H1 (cell line): ENCODE measurements at regions not wholly inside any gene's neighbourhood (a gene's known extent, or its start where the extent isn't known, plus 50 kb on each side); places are given as distances from the start of the nearest gene placed in this dataset.

ENCODE experiments used
- BCL11A ChIP-seq, 2 experiments: IDR thresholded peaks; one replicate each; pipeline ENCODE4 v1.6.1; 2011; ENCODE audit warnings: low read depth in 2 of 2, low read length in 2 of 2, mild to moderate bottlenecking in 2 of 2
- CBX5 ChIP-seq: fragments of 300-800, 300-1000 bp; sonication (generic); IDR thresholded peaks from 2 replicates; pipeline ENCODE4 v1.7.1; 2016; ENCODE audit warnings: antibody characterized with exemption, low read length, low read depth
- EP300 ChIP-seq, 2 experiments: IDR thresholded peaks; 1 replicate in 1 of 2; 2 replicates in 1 of 2; pipeline ENCODE4 v1.6.1; 2011 to 2012; ENCODE audit warnings: low read depth in 2 of 2, low read length in 2 of 2, mild to moderate bottlenecking in 2 of 2, borderline replicate concordance in 1 of 2, inconsistent platforms in 1 of 2, moderate library complexity in 1 of 2
- EZH2 ChIP-seq: fragments of 200-600 bp; sonication (generic); IDR thresholded peaks from 2 replicates; pipeline ENCODE4 v1.7.1; 2012; ENCODE audit warnings: low read depth, mild to moderate bottlenecking, moderate library complexity, low read length, inconsistent platforms; ENCODE audit not compliant: severe bottlenecking
- MAFK ChIP-seq: IDR thresholded peaks from 2 replicates; pipeline ENCODE4 v1.6.1; 2012; ENCODE audit warnings: low read depth, mild to moderate bottlenecking, improper control_type of control experiment, low read length
- POLR2A ChIP-seq, 2 experiments: IDR thresholded peaks; 1 replicate in 1 of 2; 2 replicates in 1 of 2; pipeline ENCODE4 v1.6.1; 2011; ENCODE audit warnings: low read depth in 2 of 2, low read length in 2 of 2, mild to moderate bottlenecking in 2 of 2; ENCODE audit errors: control extremely low read depth in 1 of 2
- POLR2AphosphoS5 ChIP-seq: IDR thresholded peaks from 2 replicates; pipeline ENCODE4 v1.6.1; 2011; ENCODE audit warnings: low read depth, low read length
- TBP ChIP-seq: IDR thresholded peaks from 2 replicates; pipeline ENCODE4 v1.6.1; 2011; ENCODE audit warnings: low read depth, low read length, improper control_type of control experiment
- TCF12 ChIP-seq: IDR thresholded peaks from 2 replicates; pipeline ENCODE4 v1.6.1; 2011; ENCODE audit warnings: low read depth, mild to moderate bottlenecking, low read length
- TF ChIP-seq, protein P1 (sequence below), 3 experiments: IDR thresholded peaks; 1 replicate in 2 of 3; 2 replicates in 1 of 3; pipeline versions ENCODE4 v1.5.1 to v1.6.1; 2011; ENCODE audit warnings: low read length in 3 of 3, mild to moderate bottlenecking in 3 of 3, inconsistent platforms in 2 of 3, low read depth in 1 of 3, moderate library complexity in 1 of 3; ENCODE audit not compliant: insufficient read depth in 1 of 3; ENCODE audit errors: control extremely low read depth in 1 of 3
- TF ChIP-seq, protein P2 (sequence below): IDR thresholded peaks from 2 replicates; pipeline ENCODE4 v1.6.1; 2012; ENCODE audit warnings: inconsistent platforms

DNA sequence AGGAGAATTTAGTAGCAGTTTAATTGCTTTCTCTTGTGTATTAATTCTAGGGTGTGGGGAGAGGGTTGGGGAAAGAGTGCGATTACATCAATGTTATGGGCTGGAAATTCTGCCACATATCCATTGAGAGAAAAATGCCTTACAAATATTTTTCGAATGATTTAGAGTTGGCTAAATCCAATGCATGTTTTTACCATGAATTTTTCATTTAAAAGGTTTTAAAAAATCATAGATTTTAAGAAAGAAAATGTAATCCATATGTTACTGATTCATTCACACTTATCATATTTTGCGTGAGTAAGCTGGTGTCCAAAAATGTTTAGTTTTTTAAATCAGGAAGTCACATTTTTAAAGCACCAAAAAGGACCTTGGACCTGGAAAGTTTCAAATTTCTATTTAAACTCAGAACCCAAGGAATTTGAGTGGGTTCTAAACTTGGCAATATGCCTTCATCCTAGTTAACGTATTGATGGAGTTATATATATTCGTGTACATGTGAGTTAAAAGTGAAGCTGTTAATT, 627.4 kb upstream of the CITED2 start:
- TF ChIP-seq, protein P1, sequence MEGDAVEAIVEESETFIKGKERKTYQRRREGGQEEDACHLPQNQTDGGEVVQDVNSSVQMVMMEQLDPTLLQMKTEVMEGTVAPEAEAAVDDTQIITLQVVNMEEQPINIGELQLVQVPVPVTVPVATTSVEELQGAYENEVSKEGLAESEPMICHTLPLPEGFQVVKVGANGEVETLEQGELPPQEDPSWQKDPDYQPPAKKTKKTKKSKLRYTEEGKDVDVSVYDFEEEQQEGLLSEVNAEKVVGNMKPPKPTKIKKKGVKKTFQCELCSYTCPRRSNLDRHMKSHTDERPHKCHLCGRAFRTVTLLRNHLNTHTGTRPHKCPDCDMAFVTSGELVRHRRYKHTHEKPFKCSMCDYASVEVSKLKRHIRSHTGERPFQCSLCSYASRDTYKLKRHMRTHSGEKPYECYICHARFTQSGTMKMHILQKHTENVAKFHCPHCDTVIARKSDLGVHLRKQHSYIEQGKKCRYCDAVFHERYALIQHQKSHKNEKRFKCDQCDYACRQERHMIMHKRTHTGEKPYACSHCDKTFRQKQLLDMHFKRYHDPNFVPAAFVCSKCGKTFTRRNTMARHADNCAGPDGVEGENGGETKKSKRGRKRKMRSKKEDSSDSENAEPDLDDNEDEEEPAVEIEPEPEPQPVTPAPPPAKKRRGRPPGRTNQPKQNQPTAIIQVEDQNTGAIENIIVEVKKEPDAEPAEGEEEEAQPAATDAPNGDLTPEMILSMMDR (IDR thresholded peaks at IDR 0.05; ENCODE audit: control extremely low read depth in 1 of 3, insufficient read depth in 1 of 3, low read depth in 1 of 3, low read length in 3 of 3), result no peak
- no peak for TF ChIP-seq EZH2
- no peak for TF ChIP-seq BCL11A (IDR thresholded peaks at IDR 0.05; ENCODE audit: low read depth in 2 of 2, low read length in 2 of 2)
- TF ChIP-seq POLR2A (IDR thresholded peaks at IDR 0.05; ENCODE audit: control extremely low read depth in 1 of 2, low read depth in 2 of 2, low read length in 2 of 2), result no peak
- TF ChIP-seq EP300 (IDR thresholded peaks at IDR 0.05; ENCODE audit: borderline replicate concordance in 1 of 2, low read depth in 2 of 2, low read length in 2 of 2), result no peak
- no peak for TF ChIP-seq CBX5
- no peak for TF ChIP-seq TCF12
- TF ChIP-seq MAFK, result no peak
- TF ChIP-seq POLR2AphosphoS5, result no peak
- TF ChIP-seq, protein P2, sequence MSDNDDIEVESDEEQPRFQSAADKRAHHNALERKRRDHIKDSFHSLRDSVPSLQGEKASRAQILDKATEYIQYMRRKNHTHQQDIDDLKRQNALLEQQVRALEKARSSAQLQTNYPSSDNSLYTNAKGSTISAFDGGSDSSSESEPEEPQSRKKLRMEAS, result no peak
- no peak for TF ChIP-seq TBP
